ENCODE measurements at regions not wholly inside any gene's neighbourhood (a gene's known extent, or its start where the extent isn't known, plus 50 kb on each side); places are given as distances from the start of the nearest gene placed in this dataset.

GRCh38 chr1:86235852-86236251 is 79.3 kb upstream of the COL24A1 start:
- TF ChIP-seq CTCF (IDR thresholded peaks at IDR 0.05) (no peak), POLR2A (IDR thresholded peaks at IDR 0.05) (no peak)

All from adrenal gland (tissue), 5 donors.